HEK293T (cell line): ENCODE measurements at regions not wholly inside any gene's neighbourhood (a gene's known extent, or its start where the extent isn't known, plus 50 kb on each side); places are given as distances from the start of the nearest gene placed in this dataset.

Experiments used
- CTCF ChIA-PET: fragments of 350-600 bp; formaldehyde crosslinking; extraction: SDS; loops from one replicate; lab custom pipeline; 2021; ENCODE audit warnings: antibody characterized with exemption, inconsistent platforms; lab: Yijun Ruan, JAX
- POLR2A ChIA-PET: fragments of 350-600 bp; formaldehyde crosslinking; extraction: SDS; loops from one replicate; lab custom pipeline; 2020; ENCODE audit warnings: antibody characterized with exemption, inconsistent platforms; lab: Yijun Ruan, JAX
- DNase-seq: peaks from one replicate; pipeline ENCODE4 v3.0.0; 2012; ENCODE audit warnings: mixed read lengths; ENCODE audit errors: extremely low spot score
- ARNT ChIP-seq: fragments of 450-650 bp; IDR thresholded peaks from 2 replicates; pipeline ENCODE4 v1.6.1; 2017; ENCODE audit warnings: mild to moderate bottlenecking
- BHLHE40 ChIP-seq: fragments of 450-650 bp; IDR thresholded peaks from 2 replicates; pipeline ENCODE4 v1.6.1; 2016; ENCODE audit warnings: mild to moderate bottlenecking, moderate library complexity, borderline replicate concordance
- CTBP1 ChIP-seq: fragments of 450-650 bp; IDR thresholded peaks from 2 replicates; pipeline ENCODE4 v1.6.1; 2016; ENCODE audit warnings: borderline replicate concordance
- ELF4 ChIP-seq: fragments of 450-650 bp; IDR thresholded peaks from 2 replicates; pipeline ENCODE4 v1.6.1; 2017; ENCODE audit warnings: antibody characterized with exemption
- FOXA1 ChIP-seq: fragments of 450-650 bp; IDR thresholded peaks from 2 replicates; pipeline ENCODE4 v1.6.1; 2016; ENCODE audit warnings: mild to moderate bottlenecking
- FOXK2 ChIP-seq: fragments of 450-650 bp; IDR thresholded peaks from 2 replicates; pipeline ENCODE4 v1.6.1; 2016; ENCODE audit warnings: mild to moderate bottlenecking
- FOXM1 ChIP-seq: fragments of 450-650 bp; IDR thresholded peaks from 2 replicates; pipeline ENCODE4 v1.6.1; 2017; ENCODE audit warnings: mild to moderate bottlenecking, borderline replicate concordance
- HDGF ChIP-seq: fragments of 450-650 bp; IDR thresholded peaks from 2 replicates; pipeline ENCODE4 v1.6.1; 2017; ENCODE audit warnings: antibody characterized with exemption, borderline replicate concordance
- L3MBTL2 ChIP-seq: fragments of 450-650 bp; conservative IDR thresholded peaks from 2 replicates; pipeline ENCODE4 v1.6.1; 2016; ENCODE audit warnings: mild to moderate bottlenecking
- LEF1 ChIP-seq: fragments of 450-650 bp; IDR thresholded peaks from 2 replicates; pipeline ENCODE4 v1.6.1; 2017; ENCODE audit warnings: mild to moderate bottlenecking, borderline replicate concordance
- NFRKB ChIP-seq: fragments of 450-650 bp; IDR thresholded peaks from 2 replicates; pipeline ENCODE4 v1.6.1; 2016; ENCODE audit warnings: mild to moderate bottlenecking, moderate library complexity
- PKNOX1 ChIP-seq: fragments of 450-650 bp; IDR thresholded peaks from 2 replicates; pipeline ENCODE4 v1.6.1; 2016
- SP1 ChIP-seq: fragments of 450-650 bp; IDR thresholded peaks from 2 replicates; pipeline ENCODE4 v1.6.1; 2017
- SUZ12 ChIP-seq: fragments of 450-650 bp; IDR thresholded peaks from 2 replicates; pipeline ENCODE4 v1.6.1; 2016; ENCODE audit warnings: mild to moderate bottlenecking
- TARDBP ChIP-seq: fragments of 450-650 bp; IDR thresholded peaks from 2 replicates; pipeline ENCODE4 v1.6.1; 2016
- ZNF384 ChIP-seq: fragments of 450-650 bp; IDR thresholded peaks from 2 replicates; pipeline ENCODE4 v1.6.1; 2016

GRCh38 chr1:83625646-83626045, 373.3 kb downstream of the TTLL7 start:
- TF ChIP-seq FOXA1 (no peak), PKNOX1 (no peak), FOXM1 (no peak), HDGF (no peak), CTBP1 (no peak), TARDBP (no peak), FOXK2 (no peak), ARNT (no peak), LEF1 (no peak), SUZ12 (no peak), BHLHE40 (no peak), L3MBTL2 (no peak), ELF4 (no peak), SP1 (no peak), ZNF384 (no peak), NFRKB (no peak)
- no peak for DNase-seq
- ChIA-PET POLR2A (no interaction called here), CTCF (no interaction called here)

GRCh38 chr1:83620016-83620415, 378.9 kb downstream of the TTLL7 start:
- ChIA-PET CTCF (no interaction called here), POLR2A (no interaction called here)
- no peak for DNase-seq
- TF ChIP-seq FOXA1, result no peak
- no peak for TF ChIP-seq ARNT
- no peak for TF ChIP-seq NFRKB
- TF ChIP-seq HDGF, result no peak
- no peak for TF ChIP-seq ZNF384
- no peak for TF ChIP-seq SUZ12
- TF ChIP-seq CTBP1, result no peak

GRCh38 chr1:83619170-83619896, 379.6 kb downstream of the TTLL7 start:
- POLR2A ChIA-PET, result no interaction called here
- TF ChIP-seq CTBP1 (no peak), ZNF384 (no peak), FOXK2 (no peak), SUZ12 (no peak), SP1 (no peak), LEF1 (no peak), ELF4 (no peak), PKNOX1 (no peak), NFRKB (no peak), FOXM1 (no peak), BHLHE40 (no peak), L3MBTL2 (no peak), FOXA1 (no peak), HDGF (no peak)
- CTCF ChIA-PET, result no interaction called here
- DNase-seq, result no peak

- CTCF ChIA-PET, result interaction anchor here (0.9 kb wide), 1 partner anchor 8 kb away, joined by 3 read pairs; no protein-coding TSS in a partner anchor
- no peak for TF ChIP-seq TARDBP
- TF ChIP-seq ZNF384, result no peak
- no peak for TF ChIP-seq NFRKB
- no peak for TF ChIP-seq ARNT
- TF ChIP-seq L3MBTL2, result no peak
- no peak for TF ChIP-seq FOXA1
- TF ChIP-seq HDGF, result no peak
- no peak for TF ChIP-seq LEF1
- no peak for TF ChIP-seq BHLHE40
- POLR2A ChIA-PET, result no interaction called here
- DNase-seq, result no peak
Observed at GRCh38 chr1:83617883-83618282, 381.0 kb downstream of the TTLL7 start.

GRCh38 chr1:83615370-83615769, 383.6 kb downstream of the TTLL7 start:
- POLR2A ChIA-PET, result no interaction called here
- CTCF ChIA-PET, result no interaction called here
- DNase-seq, result no peak
- TF ChIP-seq BHLHE40 (no peak), CTBP1 (no peak), ZNF384 (no peak), HDGF (no peak), NFRKB (no peak), LEF1 (no peak), ELF4 (no peak), TARDBP (no peak), PKNOX1 (no peak), ARNT (no peak)

GRCh38 chr1:83606416-83606955, 392.4 kb downstream of the TTLL7 start:
- ChIA-PET CTCF (no interaction called here), POLR2A (no interaction called here)
- TF ChIP-seq FOXM1 (no peak), PKNOX1 (no peak), BHLHE40 (no peak), TARDBP (no peak)
- no peak for DNase-seq
